MM.1S (cell line): ENCODE measurements at regions not wholly inside any gene's neighbourhood (a gene's known extent, or its start where the extent isn't known, plus 50 kb on each side); places are given as distances from the start of the nearest gene placed in this dataset.

ENCODE experiments used
- EZH2 ChIP-seq: fragments of 300-600 bp; sonication (generic); optimal IDR thresholded peaks from 2 replicates; pipeline ENCODE3; 2017; ENCODE audit warnings: low read depth, mild to moderate bottlenecking, antibody characterized with exemption, low read length, mixed read lengths
- TF ChIP-seq, protein P1 (sequence below): fragments of 300-600 bp; sonication (generic); IDR thresholded peaks from 2 replicates; pipeline ENCODE4 v1.5.1; 2016; ENCODE audit warnings: antibody characterized with exemption, low read length, mixed read lengths

DNA sequence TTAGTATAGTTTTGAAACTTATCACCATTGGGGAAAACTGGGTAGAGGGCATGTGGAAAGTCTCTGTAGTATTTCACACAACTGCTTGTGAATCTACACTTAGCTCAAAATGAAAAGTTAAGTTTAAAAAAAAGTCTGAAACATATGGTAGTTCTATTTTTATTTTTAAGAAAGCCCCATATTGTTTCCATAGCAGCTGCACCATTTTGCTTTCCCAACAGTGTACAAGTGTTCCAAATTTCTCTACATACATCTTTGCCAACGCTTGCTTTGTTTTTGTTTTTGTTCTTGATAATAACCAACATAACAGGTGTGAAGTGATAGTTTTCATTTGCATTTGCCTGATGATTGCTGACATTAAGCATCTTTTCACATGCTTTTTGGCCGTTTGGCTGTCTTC is 445.2 kb downstream of the FAM181B start:
- TF ChIP-seq, protein P1, sequence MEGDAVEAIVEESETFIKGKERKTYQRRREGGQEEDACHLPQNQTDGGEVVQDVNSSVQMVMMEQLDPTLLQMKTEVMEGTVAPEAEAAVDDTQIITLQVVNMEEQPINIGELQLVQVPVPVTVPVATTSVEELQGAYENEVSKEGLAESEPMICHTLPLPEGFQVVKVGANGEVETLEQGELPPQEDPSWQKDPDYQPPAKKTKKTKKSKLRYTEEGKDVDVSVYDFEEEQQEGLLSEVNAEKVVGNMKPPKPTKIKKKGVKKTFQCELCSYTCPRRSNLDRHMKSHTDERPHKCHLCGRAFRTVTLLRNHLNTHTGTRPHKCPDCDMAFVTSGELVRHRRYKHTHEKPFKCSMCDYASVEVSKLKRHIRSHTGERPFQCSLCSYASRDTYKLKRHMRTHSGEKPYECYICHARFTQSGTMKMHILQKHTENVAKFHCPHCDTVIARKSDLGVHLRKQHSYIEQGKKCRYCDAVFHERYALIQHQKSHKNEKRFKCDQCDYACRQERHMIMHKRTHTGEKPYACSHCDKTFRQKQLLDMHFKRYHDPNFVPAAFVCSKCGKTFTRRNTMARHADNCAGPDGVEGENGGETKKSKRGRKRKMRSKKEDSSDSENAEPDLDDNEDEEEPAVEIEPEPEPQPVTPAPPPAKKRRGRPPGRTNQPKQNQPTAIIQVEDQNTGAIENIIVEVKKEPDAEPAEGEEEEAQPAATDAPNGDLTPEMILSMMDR, result no peak
- no peak for TF ChIP-seq EZH2
